GM23338 (cell line): ENCODE measurements at regions not wholly inside any gene's neighbourhood (a gene's known extent, or its start where the extent isn't known, plus 50 kb on each side); places are given as distances from the start of the nearest gene placed in this dataset.
A peak's percentile ranks its signal among the peaks of the same experiment; 100 is the strongest.
"Not testable (repeated sequence)": the region's sequence is repeated elsewhere in the genome, so short reads cannot be mapped to it uniquely, and the experiment has no call there.

Source experiments
- ATAC-seq: fragments of 200-7000 bp; cut with Tn5 transposase; 3 replicates; pipeline ENCODE4 v1.9.1; 2020
- DNase-seq: peaks from one replicate; pipeline ENCODE4 v3.0.0-alpha.2; 2015; ENCODE audit warnings: low spot score
- H2AFZ ChIP-seq: fragments of 200-600 bp; sonication (generic); 2 replicates; pipeline ENCODE4 v1.8.0; 2016; ENCODE audit warnings: antibody characterized with exemption, mild to moderate bottlenecking, moderate library complexity
- H3F3A ChIP-seq: fragments of 200-600 bp; sonication (generic); replicated peaks from 2 replicates; pipeline ENCODE4 v1.8.0; 2017; ENCODE audit warnings: antibody characterized with exemption, mixed run types, low read depth
- H3K27ac ChIP-seq: fragments of 200-600 bp; sonication (generic); 2 replicates; pipeline ENCODE4 v1.6.1; 2016; ENCODE audit warnings: low read depth
- H3K27me3 ChIP-seq: fragments of 200-600 bp; sonication (generic); 2 replicates; pipeline ENCODE4 v1.8.0; 2016; ENCODE audit warnings: mild to moderate bottlenecking, mixed run types, moderate library complexity; ENCODE audit not compliant: insufficient read depth
- H3K36me3 ChIP-seq: fragments of 200-600 bp; sonication (generic); 2 replicates; pipeline ENCODE4 v1.8.0; 2016; ENCODE audit warnings: mild to moderate bottlenecking; ENCODE audit not compliant: insufficient read depth
- H3K4me1 ChIP-seq: fragments of 200-600 bp; sonication (generic); 2 replicates; pipeline ENCODE4 v1.8.0; 2016; ENCODE audit warnings: mild to moderate bottlenecking, moderate library complexity; ENCODE audit not compliant: insufficient read depth
- H3K4me2 ChIP-seq: fragments of 200-600 bp; sonication (generic); 2 replicates; pipeline ENCODE4 v1.7.1; 2017; ENCODE audit warnings: mixed run types
- H3K4me3 ChIP-seq: fragments of 200-600 bp; sonication (generic); 2 replicates; pipeline ENCODE4 v1.6.1; 2016; ENCODE audit warnings: mixed run types
- H3K79me2 ChIP-seq: fragments of 200-600 bp; sonication (generic); replicated peaks from 2 replicates; pipeline ENCODE4 v1.8.0; 2017; ENCODE audit warnings: mild to moderate bottlenecking; ENCODE audit not compliant: insufficient read depth
- H3K9me2 ChIP-seq: fragments of 200-600 bp; sonication (generic); 2 replicates; pipeline ENCODE4 v1.8.0; 2017; ENCODE audit not compliant: insufficient read depth
- H4K20me1 ChIP-seq: fragments of 200-600 bp; sonication (generic); replicated peaks from 2 replicates; pipeline ENCODE4 v1.8.0; 2017; ENCODE audit warnings: mild to moderate bottlenecking; ENCODE audit not compliant: insufficient read depth
- H3K27ac Mint-ChIP-seq: 2 replicates; pipeline ENCODE4 v1.8.0; 2020; ENCODE audit warnings: inconsistent platforms, mild to moderate bottlenecking, moderate library complexity, mixed read lengths
- H3K27me3 Mint-ChIP-seq: 3 replicates; pipeline ENCODE4 v1.8.0; 2022; ENCODE audit warnings: low read depth, mild to moderate bottlenecking, moderate library complexity, mixed read lengths, inconsistent platforms; ENCODE audit not compliant: insufficient read depth, poor library complexity
- H3K36me3 Mint-ChIP-seq: 3 replicates; pipeline ENCODE4 v1.8.0; 2021; ENCODE audit warnings: low read depth, mild to moderate bottlenecking, inconsistent platforms, moderate library complexity, mixed read lengths
- H3K4me1 Mint-ChIP-seq: 3 replicates; pipeline ENCODE4 v1.8.0; 2020; ENCODE audit warnings: mild to moderate bottlenecking, inconsistent platforms, mixed read lengths
- H3K4me3 Mint-ChIP-seq: 3 replicates; pipeline ENCODE4 v1.8.0; 2021; ENCODE audit warnings: moderate library complexity, mild to moderate bottlenecking, inconsistent platforms, mixed read lengths
- H3K9me3 Mint-ChIP-seq: 3 replicates; pipeline ENCODE4 v1.8.0; 2020; ENCODE audit warnings: moderate library complexity, mild to moderate bottlenecking, inconsistent platforms, mixed read lengths
- CREB1 ChIP-seq: fragments of 250-450 bp; sonication (Bioruptor Pico); IDR thresholded peaks from 2 replicates; pipeline ENCODE4 v1.5.0; 2020; ENCODE audit warnings: low read depth, mild to moderate bottlenecking, moderate library complexity
- EZH2 ChIP-seq: fragments of 200-600 bp; sonication (generic); IDR thresholded peaks from one replicate; pipeline ENCODE4 v1.8.0; 2017; ENCODE audit warnings: antibody characterized with exemption, mild to moderate bottlenecking, low read depth; ENCODE audit not compliant: unreplicated experiment
- POLR2AphosphoS5 ChIP-seq: IDR thresholded peaks from 2 replicates; pipeline ENCODE4 v1.6.1; 2016; ENCODE audit warnings: antibody characterized with exemption, low read depth
- ZNF114 ChIP-seq: fragments of 250-450 bp; sonication (Bioruptor Pico); IDR thresholded peaks from 2 replicates; pipeline ENCODE4 v1.5.0; 2020; ENCODE audit warnings: mild to moderate bottlenecking, moderate library complexity
- TF ChIP-seq, protein P1 (sequence below): IDR thresholded peaks from one replicate; pipeline ENCODE4 v1.6.1; 2018; ENCODE audit warnings: antibody characterized with exemption; ENCODE audit not compliant: unreplicated experiment
- TF ChIP-seq, protein P2 (sequence below): IDR thresholded peaks from 2 replicates; pipeline ENCODE4 v1.6.1; 2016; ENCODE audit warnings: antibody characterized with exemption

- not testable (repeated sequence) for H3K79me2 ChIP-seq, H2AFZ ChIP-seq, H3K36me3 ChIP-seq, H3K4me2 ChIP-seq, H3K4me3 ChIP-seq, H3K27ac Mint-ChIP-seq, DNase-seq, H3K9me2 ChIP-seq, H3K27me3 Mint-ChIP-seq, ATAC-seq, H3K36me3 Mint-ChIP-seq, H3K27ac ChIP-seq, H3K4me3 Mint-ChIP-seq, H4K20me1 ChIP-seq, H3K4me1 Mint-ChIP-seq, H3K9me3 Mint-ChIP-seq, H3K4me1 ChIP-seq, H3K27me3 ChIP-seq, H3F3A ChIP-seq
Observed at GRCh38 chr2:136312568-136312967, 194.6 kb upstream of the CXCR4 start.

- H3K36me3 Mint-ChIP-seq, result no peaks in the 10 kb centered on the region
- no peaks in the 10 kb centered on the region for H3K4me1 ChIP-seq
- H3K4me1 Mint-ChIP-seq, result no peaks in the 10 kb centered on the region
- H3K36me3 ChIP-seq, result no peaks in the 10 kb centered on the region
- TF ChIP-seq CREB1 (CRISPR knock-in tag), result no peak
- TF ChIP-seq, protein P1, sequence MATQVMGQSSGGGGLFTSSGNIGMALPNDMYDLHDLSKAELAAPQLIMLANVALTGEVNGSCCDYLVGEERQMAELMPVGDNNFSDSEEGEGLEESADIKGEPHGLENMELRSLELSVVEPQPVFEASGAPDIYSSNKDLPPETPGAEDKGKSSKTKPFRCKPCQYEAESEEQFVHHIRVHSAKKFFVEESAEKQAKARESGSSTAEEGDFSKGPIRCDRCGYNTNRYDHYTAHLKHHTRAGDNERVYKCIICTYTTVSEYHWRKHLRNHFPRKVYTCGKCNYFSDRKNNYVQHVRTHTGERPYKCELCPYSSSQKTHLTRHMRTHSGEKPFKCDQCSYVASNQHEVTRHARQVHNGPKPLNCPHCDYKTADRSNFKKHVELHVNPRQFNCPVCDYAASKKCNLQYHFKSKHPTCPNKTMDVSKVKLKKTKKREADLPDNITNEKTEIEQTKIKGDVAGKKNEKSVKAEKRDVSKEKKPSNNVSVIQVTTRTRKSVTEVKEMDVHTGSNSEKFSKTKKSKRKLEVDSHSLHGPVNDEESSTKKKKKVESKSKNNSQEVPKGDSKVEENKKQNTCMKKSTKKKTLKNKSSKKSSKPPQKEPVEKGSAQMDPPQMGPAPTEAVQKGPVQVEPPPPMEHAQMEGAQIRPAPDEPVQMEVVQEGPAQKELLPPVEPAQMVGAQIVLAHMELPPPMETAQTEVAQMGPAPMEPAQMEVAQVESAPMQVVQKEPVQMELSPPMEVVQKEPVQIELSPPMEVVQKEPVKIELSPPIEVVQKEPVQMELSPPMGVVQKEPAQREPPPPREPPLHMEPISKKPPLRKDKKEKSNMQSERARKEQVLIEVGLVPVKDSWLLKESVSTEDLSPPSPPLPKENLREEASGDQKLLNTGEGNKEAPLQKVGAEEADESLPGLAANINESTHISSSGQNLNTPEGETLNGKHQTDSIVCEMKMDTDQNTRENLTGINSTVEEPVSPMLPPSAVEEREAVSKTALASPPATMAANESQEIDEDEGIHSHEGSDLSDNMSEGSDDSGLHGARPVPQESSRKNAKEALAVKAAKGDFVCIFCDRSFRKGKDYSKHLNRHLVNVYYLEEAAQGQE, result no peak
- no peak for TF ChIP-seq ZNF114
- TF ChIP-seq, protein P2, sequence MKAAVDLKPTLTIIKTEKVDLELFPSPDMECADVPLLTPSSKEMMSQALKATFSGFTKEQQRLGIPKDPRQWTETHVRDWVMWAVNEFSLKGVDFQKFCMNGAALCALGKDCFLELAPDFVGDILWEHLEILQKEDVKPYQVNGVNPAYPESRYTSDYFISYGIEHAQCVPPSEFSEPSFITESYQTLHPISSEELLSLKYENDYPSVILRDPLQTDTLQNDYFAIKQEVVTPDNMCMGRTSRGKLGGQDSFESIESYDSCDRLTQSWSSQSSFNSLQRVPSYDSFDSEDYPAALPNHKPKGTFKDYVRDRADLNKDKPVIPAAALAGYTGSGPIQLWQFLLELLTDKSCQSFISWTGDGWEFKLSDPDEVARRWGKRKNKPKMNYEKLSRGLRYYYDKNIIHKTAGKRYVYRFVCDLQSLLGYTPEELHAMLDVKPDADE, result no peak
- TF ChIP-seq POLR2AphosphoS5, result no peak
- TF ChIP-seq EZH2, result no peak
- no peak overlapping the region for H3K4me3 ChIP-seq
- no peaks in the 10 kb centered on the region for H3K9me3 Mint-ChIP-seq
- H3K79me2 ChIP-seq, result no peaks in the 10 kb centered on the region
- H3K4me3 Mint-ChIP-seq, result no peak overlapping the region
- H3K27me3 ChIP-seq, result no peaks in the 10 kb centered on the region
- no peak overlapping the region for H3K4me2 ChIP-seq
- ATAC-seq (no peak), DNase-seq (no peak)
- peak overlapping the region; percentile 52 for H2AFZ ChIP-seq
- no peaks in the 10 kb centered on the region for H4K20me1 ChIP-seq
- no peaks in the 10 kb centered on the region for H3F3A ChIP-seq
- H3K27me3 Mint-ChIP-seq, result no peaks in the 10 kb centered on the region
- H3K27ac ChIP-seq, result no peak overlapping the region
- H3K27ac Mint-ChIP-seq, result no peak overlapping the region
- 0 out of 2 replicates have a peak, but pooled peaks cover 3% of the 10 kb centered on the region for H3K9me2 ChIP-seq
Observed at GRCh38 chr2:136310797-136311603, 193.1 kb upstream of the CXCR4 start.
